Thoracic aorta (tissue), 2 donors: ENCODE measurements at regions not wholly inside any gene's neighbourhood (a gene's known extent, or its start where the extent isn't known, plus 50 kb on each side); places are given as distances from the start of the nearest gene placed in this dataset.

Experiments
- ATAC-seq: fragments of 150-250 bp; one replicate; pipeline ENCODE4 v1.8.0; 2017; ENCODE audit warnings: low read depth; ENCODE audit not compliant: insufficient number of reproducible peaks, low FRiP score
- DNase-seq: peaks from one replicate; pipeline ENCODE4 v3.0.0-alpha.2; 2020; ENCODE audit warnings: low spot score
- H3K27ac ChIP-seq, 2 donors: fragments of 200-600 bp; sonication (generic); 1 replicate in 1 of 2; 2 replicates in 1 of 2; pipeline ENCODE4 v1.5.1; 2016; ENCODE audit warnings: mild to moderate bottlenecking in 2 of 2, moderate library complexity in 2 of 2
- H3K27me3 ChIP-seq: fragments of 200-600 bp; sonication (generic); replicated peaks from 2 replicates; pipeline ENCODE4 v1.6.0; 2016; ENCODE audit warnings: mild to moderate bottlenecking; ENCODE audit not compliant: insufficient read depth
- H3K36me3 ChIP-seq: fragments of 200-600 bp; sonication (generic); one replicate; pipeline ENCODE4 v1.5.1; 2016
- H3K4me1 ChIP-seq, 2 donors: fragments of 200-600 bp; sonication (generic); 1 replicate in 1 of 2; 2 replicates in 1 of 2; pipeline versions ENCODE4 v1.5.1 to v1.6.0; 2016; ENCODE audit warnings: low read depth in 2 of 2, mild to moderate bottlenecking in 1 of 2; ENCODE audit not compliant: control insufficient read depth in 1 of 2
- H3K4me3 ChIP-seq: fragments of 200-600 bp; sonication (generic); 2 replicates; pipeline ENCODE4 v1.5.1; 2016; ENCODE audit warnings: mild to moderate bottlenecking
- H3K9me3 ChIP-seq: fragments of 200-600 bp; sonication (generic); 2 replicates; pipeline ENCODE4 v1.5.1; 2016
- CTCF ChIP-seq: fragments of 200-600 bp; sonication (generic); IDR thresholded peaks from one replicate; pipeline ENCODE4 v1.5.1; 2019; ENCODE audit warnings: antibody characterized with exemption

- Histone ChIP-seq H3K36me3 (no peaks in the 10 kb centered on the region), H3K9me3 (no peaks in the 10 kb centered on the region), H3K4me3 (no peak overlapping the region), H3K4me1 (no peaks in the 10 kb centered on the region), H3K27ac (no peak overlapping the region), H3K27me3 (no peaks in the 10 kb centered on the region)
- ATAC-seq: no peak
- no peak for TF ChIP-seq CTCF
- no peak for DNase-seq
Measured at GRCh38 chr20:22465622-22466446, 118.5 kb downstream of the FOXA2 start.

GRCh38 chr20:22464312-22465003 lies 119.9 kb downstream of the FOXA2 start:
- DNase-seq (no peak), ATAC-seq (no peak)
- Histone ChIP-seq H3K36me3 (no peaks in the 10 kb centered on the region), H3K9me3 (no peaks in the 10 kb centered on the region), H3K4me1 (no peaks in the 10 kb centered on the region), H3K4me3 (no peak overlapping the region), H3K27ac (no peak overlapping the region), H3K27me3 (no peaks in the 10 kb centered on the region)
- TF ChIP-seq CTCF: no peak

- TF ChIP-seq CTCF: no peak
- Histone ChIP-seq H3K27ac (no peak overlapping the region), H3K9me3 (no peaks in the 10 kb centered on the region), H3K4me3 (no peak overlapping the region), H3K4me1 (no peaks in the 10 kb centered on the region), H3K36me3 (no peaks in the 10 kb centered on the region), H3K27me3 (no peaks in the 10 kb centered on the region)
- DNase-seq: no peak
- no peak for ATAC-seq
Measured at GRCh38 chr20:22462975-22463914, 121.1 kb downstream of the FOXA2 start.

- Histone ChIP-seq H3K36me3 (no peaks in the 10 kb centered on the region), H3K9me3 (no peaks in the 10 kb centered on the region), H3K4me1 (no peaks in the 10 kb centered on the region), H3K27me3 (no peaks in the 10 kb centered on the region), H3K4me3 (no peak overlapping the region), H3K27ac (no peak overlapping the region)
- TF ChIP-seq CTCF: no peak
- ATAC-seq (no peak), DNase-seq (no peak)
Measured at GRCh38 chr20:22460803-22461202, 123.6 kb downstream of the FOXA2 start.

- DNase-seq (no peak), ATAC-seq (no peak)
- H3K36me3 ChIP-seq: no peaks in the 10 kb centered on the region
- H3K27me3 ChIP-seq: no peaks in the 10 kb centered on the region
- H3K4me1 ChIP-seq: no peaks in the 10 kb centered on the region
- H3K27ac ChIP-seq: no peak overlapping the region
- no peak overlapping the region for H3K4me3 ChIP-seq
- no peaks in the 10 kb centered on the region for H3K9me3 ChIP-seq
- TF ChIP-seq CTCF: no peak
Measured at GRCh38 chr20:22460231-22460630, 124.1 kb downstream of the FOXA2 start.
